GM13976 (cell line): ENCODE measurements at regions not wholly inside any gene's neighbourhood (a gene's known extent, or its start where the extent isn't known, plus 50 kb on each side); places are given as distances from the start of the nearest gene placed in this dataset.

ENCODE experiments used
- DNase-seq: peaks from one replicate; pipeline ENCODE4 v3.0.0; 2012; ENCODE audit warnings: low spot score
- CTCF ChIP-seq: IDR thresholded peaks from 2 replicates; pipeline ENCODE4 v1.5.1; 2012; ENCODE audit warnings: borderline replicate concordance, mild to moderate bottlenecking; ENCODE audit not compliant: insufficient read depth; ENCODE audit errors: extremely low read depth, missing control alignments, control extremely low read depth
- in situ Hi-C: fragments of 300-500 bp; cut with MboI; formaldehyde crosslinking; loops from one replicate; pipeline ENCODE4 v1.12.0; 2022; ENCODE audit warnings: low sequenced_read_pairs, mixed read lengths, inconsistent platforms; ENCODE audit not compliant: unreplicated experiment

- TF ChIP-seq CTCF, result no peak
- DNase-seq, result no peak
- in situ Hi-C loops, result loop anchor here (25.0 kb wide), 1 partner anchor 502 kb away; no protein-coding TSS in a partner anchor
Measured at GRCh38 chr11:112785149-112785548, 176.1 kb upstream of the NCAM1 start.

- in situ Hi-C loops, result loop anchor here (25.0 kb wide), 1 partner anchor 502 kb away; no protein-coding TSS in a partner anchor
- TF ChIP-seq CTCF, result no peak
Measured at GRCh38 chr11:112785719-112786118, 175.5 kb upstream of the NCAM1 start.

GRCh38 chr11:112786196-112786595 lies 175.0 kb upstream of the NCAM1 start:
- in situ Hi-C loops, result loop anchor here (25.0 kb wide), 1 partner anchor 501 kb away; no protein-coding TSS in a partner anchor
- no peak for DNase-seq
- TF ChIP-seq CTCF, result no peak

More at GRCh38 chr11:112785719-112786118, 175.5 kb upstream of the NCAM1 start:
- DNase-seq, result no peak

GRCh38 chr11:112786886-112787530 lies 174.2 kb upstream of the NCAM1 start:
- TF ChIP-seq CTCF, result no peak
- in situ Hi-C loops, result loop anchor here (25.0 kb wide), 1 partner anchor 500 kb away; no protein-coding TSS in a partner anchor
- DNase-seq, result no peak

- DNase-seq, result no peak
- in situ Hi-C loops, result loop anchor here (25.0 kb wide), 1 partner anchor 498 kb away; no protein-coding TSS in a partner anchor
- TF ChIP-seq CTCF, result no peak
Measured at GRCh38 chr11:112789481-112789880, 171.7 kb upstream of the NCAM1 start.

GRCh38 chr11:112790286-112790685 lies 170.9 kb upstream of the NCAM1 start:
- in situ Hi-C loops, result loop anchor here (10.0 to 25.0 kb wide), 3 partner anchors 205 to 505 kb away; no protein-coding TSS in a partner anchor

More at GRCh38 chr11:112790286-112790685, 170.9 kb upstream of the NCAM1 start:
- DNase-seq, result no peak
- TF ChIP-seq CTCF, result no peak
